ENCODE measurements at regions not wholly inside any gene's neighbourhood (a gene's known extent, or its start where the extent isn't known, plus 50 kb on each side); places are given as distances from the start of the nearest gene placed in this dataset.
A peak's percentile ranks its signal among the peaks of the same experiment; 100 is the strongest.

DNA sequence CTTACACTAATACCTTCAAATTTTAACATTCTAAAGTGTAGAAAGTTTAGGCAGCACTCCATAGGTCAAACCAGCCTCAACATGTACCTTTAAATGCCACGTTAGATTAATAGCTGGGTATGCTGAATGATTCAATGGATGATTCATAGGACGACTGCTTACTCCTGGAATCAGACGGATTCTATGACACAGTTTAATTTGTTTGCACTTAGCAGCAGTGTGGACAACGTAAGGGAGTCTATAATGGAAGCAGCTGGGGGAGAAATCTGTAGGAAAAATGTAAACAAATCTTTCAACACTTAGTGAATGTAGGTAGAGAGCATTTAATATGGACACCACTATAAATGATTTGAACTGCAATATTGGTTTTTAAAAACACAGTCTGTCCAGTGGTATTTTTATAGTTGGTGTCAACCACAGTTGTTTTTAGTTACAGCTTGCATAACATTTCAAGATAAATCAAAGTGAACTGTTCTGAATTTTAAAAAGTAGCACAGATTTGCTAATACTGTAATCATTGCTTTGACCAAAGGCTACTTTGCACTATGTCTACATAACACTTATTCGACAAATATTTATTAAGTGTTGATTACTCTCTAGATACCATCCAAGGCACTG, 701.5 kb upstream of the MEF2C start:
- H3K4me3 ChIP-seq (replicated peaks; ENCODE audit: low read depth, low read length): no peak overlapping the region
- DNase-seq (ENCODE audit: low read depth): peak; percentile 45
- TF ChIP-seq, protein P1, sequence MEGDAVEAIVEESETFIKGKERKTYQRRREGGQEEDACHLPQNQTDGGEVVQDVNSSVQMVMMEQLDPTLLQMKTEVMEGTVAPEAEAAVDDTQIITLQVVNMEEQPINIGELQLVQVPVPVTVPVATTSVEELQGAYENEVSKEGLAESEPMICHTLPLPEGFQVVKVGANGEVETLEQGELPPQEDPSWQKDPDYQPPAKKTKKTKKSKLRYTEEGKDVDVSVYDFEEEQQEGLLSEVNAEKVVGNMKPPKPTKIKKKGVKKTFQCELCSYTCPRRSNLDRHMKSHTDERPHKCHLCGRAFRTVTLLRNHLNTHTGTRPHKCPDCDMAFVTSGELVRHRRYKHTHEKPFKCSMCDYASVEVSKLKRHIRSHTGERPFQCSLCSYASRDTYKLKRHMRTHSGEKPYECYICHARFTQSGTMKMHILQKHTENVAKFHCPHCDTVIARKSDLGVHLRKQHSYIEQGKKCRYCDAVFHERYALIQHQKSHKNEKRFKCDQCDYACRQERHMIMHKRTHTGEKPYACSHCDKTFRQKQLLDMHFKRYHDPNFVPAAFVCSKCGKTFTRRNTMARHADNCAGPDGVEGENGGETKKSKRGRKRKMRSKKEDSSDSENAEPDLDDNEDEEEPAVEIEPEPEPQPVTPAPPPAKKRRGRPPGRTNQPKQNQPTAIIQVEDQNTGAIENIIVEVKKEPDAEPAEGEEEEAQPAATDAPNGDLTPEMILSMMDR (IDR thresholded peaks at IDR 0.05; ENCODE audit: low read length, missing control alignments): no peak

DNA sequence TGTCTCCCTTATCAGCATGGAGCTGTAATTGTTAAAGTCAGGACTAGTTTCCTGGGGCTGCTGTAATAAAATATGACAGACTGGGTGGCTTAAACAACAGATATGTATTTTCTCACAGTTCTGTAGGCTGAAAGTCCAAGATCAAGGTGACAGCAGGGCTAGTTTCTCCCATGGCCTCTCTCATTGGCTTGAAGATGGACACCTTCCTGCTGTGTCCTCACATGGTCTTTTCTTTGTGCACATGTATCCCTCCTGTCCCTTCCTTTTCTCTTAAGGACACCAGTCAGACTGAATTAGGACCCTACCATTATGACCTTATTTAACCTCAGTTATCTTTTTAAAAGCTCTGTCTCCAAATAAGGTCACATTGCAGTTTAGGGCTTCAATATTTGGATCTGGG, 700.5 kb upstream of the MEF2C start:
- TF ChIP-seq, protein P1 (IDR thresholded peaks at IDR 0.05; ENCODE audit: low read length, missing control alignments): no peak
- H3K4me3 ChIP-seq (replicated peaks; ENCODE audit: low read depth, low read length): no peak overlapping the region
- no peak for DNase-seq (ENCODE audit: low read depth)

DNA sequence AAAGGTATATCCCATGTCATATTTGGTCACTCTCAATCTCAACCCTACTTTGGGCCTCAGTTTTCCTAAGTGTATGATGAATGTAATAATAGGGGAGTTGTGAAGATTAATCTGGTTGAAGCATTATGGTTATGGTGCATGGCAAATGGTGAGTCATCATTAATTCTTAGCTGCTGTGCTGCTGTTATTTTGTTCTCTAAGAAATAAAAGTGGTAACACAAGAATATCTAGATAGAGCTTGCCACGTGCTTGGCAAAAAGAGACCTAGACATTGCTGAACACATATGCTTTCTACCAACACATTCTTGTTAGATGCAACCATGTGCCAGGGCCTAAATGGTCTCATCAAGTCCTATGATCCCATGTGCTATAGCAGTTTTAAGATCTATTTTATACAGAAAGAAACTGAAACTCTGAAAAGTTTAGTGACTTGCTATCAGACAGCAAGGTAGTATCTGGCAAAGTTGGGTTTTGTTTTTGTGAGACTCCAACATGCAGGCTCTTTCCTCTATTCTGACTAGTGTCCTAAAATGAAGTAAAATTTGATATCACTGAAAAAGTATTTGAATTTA, 699.9 kb upstream of the MEF2C start:
- peak; percentile 3 for DNase-seq (ENCODE audit: low read depth)
- TF ChIP-seq, protein P1 (IDR thresholded peaks at IDR 0.05; ENCODE audit: low read length, missing control alignments): no peak
- H3K4me3 ChIP-seq (replicated peaks; ENCODE audit: low read depth, low read length): no peak overlapping the region

DNA sequence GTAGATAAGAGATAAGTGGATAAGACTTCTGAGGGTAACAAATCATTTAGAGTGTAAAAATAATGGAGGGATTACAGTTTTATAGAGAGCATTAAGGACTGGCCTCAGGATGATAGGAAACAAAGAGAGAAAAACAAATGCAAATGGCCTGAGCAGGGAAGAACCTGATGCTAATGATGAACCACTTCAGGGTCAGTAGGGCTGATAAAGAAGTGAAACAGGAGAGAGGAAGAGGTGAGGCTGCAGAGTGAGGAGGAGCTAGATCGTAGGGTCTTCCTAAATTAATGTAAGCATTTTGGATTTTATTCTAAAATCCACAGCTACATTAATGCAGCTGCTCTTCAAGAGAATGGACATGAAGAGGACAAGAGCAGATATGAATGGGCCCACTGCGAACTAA, 698.0 kb upstream of the MEF2C start:
- no peak for DNase-seq (ENCODE audit: low read depth)
- H3K4me3 ChIP-seq (replicated peaks; ENCODE audit: low read depth, low read length): no peak overlapping the region
- TF ChIP-seq, protein P1 (IDR thresholded peaks at IDR 0.05; ENCODE audit: low read length, missing control alignments): no peak

DNA sequence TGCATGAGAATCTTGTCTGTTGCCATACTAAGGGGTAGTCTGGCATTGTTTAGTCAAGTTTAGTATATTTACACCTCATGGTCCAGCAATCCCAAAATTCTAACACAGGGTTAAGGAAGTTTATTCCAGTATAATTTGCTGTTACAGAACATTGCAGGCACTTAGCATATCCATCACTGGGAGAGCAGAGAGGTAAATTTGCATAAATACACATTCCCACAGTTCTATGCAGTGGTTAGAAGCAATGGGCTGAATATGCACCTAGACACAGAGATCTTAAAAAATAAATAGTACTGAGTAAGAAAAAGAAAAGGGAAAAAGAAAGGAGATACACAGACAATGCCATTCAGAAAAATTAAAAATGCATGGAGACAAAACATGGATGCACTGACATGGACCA, 692.3 kb upstream of the MEF2C start:
- H3K4me3 ChIP-seq (replicated peaks; ENCODE audit: low read depth, low read length): no peak overlapping the region
- no peak for DNase-seq (ENCODE audit: low read depth)
- TF ChIP-seq, protein P1 (IDR thresholded peaks at IDR 0.05; ENCODE audit: low read length, missing control alignments): no peak

DNA sequence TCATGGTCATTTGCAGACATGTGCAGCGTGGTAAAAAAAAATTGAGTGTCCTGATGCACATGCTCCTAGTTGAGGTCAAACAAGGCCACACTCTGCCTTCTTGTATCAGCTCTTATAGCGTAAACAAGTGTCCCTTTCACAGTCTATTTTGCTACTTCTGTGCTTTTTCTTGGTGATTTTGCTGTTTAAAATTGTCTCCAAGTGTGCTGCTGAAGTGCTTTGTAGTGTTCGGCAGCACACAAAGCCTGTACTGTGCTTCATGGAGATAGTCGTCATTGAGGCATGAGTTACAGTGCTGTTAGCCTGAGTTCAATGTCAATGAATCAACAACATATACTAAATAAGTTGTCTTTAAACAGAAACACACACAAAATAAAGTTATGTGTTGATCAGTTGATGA, 690.4 kb upstream of the MEF2C start:
- DNase-seq (ENCODE audit: low read depth): no peak
- TF ChIP-seq, protein P1 (IDR thresholded peaks at IDR 0.05; ENCODE audit: low read length, missing control alignments): no peak
- H3K4me3 ChIP-seq (replicated peaks; ENCODE audit: low read depth, low read length): no peak overlapping the region

DNA sequence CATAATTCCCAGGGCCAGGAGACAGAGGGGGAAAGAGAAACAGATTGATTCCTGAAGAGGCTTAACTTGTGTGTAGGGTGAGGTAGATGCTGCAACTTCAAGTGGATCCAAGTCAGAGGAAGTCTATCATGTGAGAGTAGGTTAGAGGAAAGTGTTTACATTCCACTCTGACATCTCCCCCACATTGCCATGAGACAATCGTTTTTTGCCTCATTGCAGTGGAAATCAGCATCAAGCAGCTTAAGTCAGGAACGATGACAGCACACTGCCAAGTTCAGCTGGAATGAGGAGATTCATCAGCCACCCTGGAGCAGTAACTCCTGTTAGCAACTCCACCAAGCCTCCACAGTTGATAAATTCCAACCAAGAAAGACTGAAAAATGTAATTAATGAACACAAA, 689.7 kb upstream of the MEF2C start:
- DNase-seq (ENCODE audit: low read depth): peak; percentile 86
- no peak overlapping the region for H3K4me3 ChIP-seq (replicated peaks; ENCODE audit: low read depth, low read length)
- TF ChIP-seq, protein P1 (IDR thresholded peaks at IDR 0.05; ENCODE audit: low read length, missing control alignments): no peak

Measured in fibroblast of pulmonary artery (primary cell).